Heart right ventricle (tissue), 16 donors: ENCODE measurements at regions not wholly inside any gene's neighbourhood (a gene's known extent, or its start where the extent isn't known, plus 50 kb on each side); places are given as distances from the start of the nearest gene placed in this dataset.

Experiments used
- ATAC-seq, 8 donors: fragments of 200-7000 bp; cut with Tn5 transposase; one replicate each; pipeline ENCODE4 v1.9.1; 2020; ENCODE audit warnings: mild to moderate bottlenecking in 8 of 8, moderate library complexity in 8 of 8, moderate number of reproducible peaks in 1 of 8
- DNase-seq, 2 donors: peaks; one replicate each; pipeline ENCODE4 v3.0.0-alpha.2; 2020
- H3K27ac ChIP-seq, 10 donors: fragments of 200-600 bp; sonication (generic) in 2 of 10; one replicate each; pipeline versions ENCODE4 v1.5.0 to v1.8.0; 2020 to 2022; ENCODE audit warnings: mild to moderate bottlenecking in 3 of 10
- H3K27me3 ChIP-seq, 7 donors: fragments of 200-600 bp; one replicate each; pipeline ENCODE4 v1.8.0; 2021 to 2022; ENCODE audit warnings: mild to moderate bottlenecking in 2 of 7
- H3K36me3 ChIP-seq, 9 donors: fragments of 200-600 bp; sonication (generic) in 1 of 9; one replicate each; pipeline versions ENCODE4 v1.5.0 to v1.8.0; 2020 to 2022; ENCODE audit warnings: mild to moderate bottlenecking in 2 of 9
- H3K4me1 ChIP-seq, 9 donors: fragments of 200-600 bp; sonication (generic) in 1 of 9; one replicate each; pipeline versions ENCODE4 v1.5.0 to v1.8.0; 2020 to 2022; ENCODE audit warnings: mild to moderate bottlenecking in 4 of 9
- H3K4me3 ChIP-seq, 10 donors: fragments of 200-600 bp; sonication (generic) in 2 of 10; one replicate each; pipeline versions ENCODE4 v1.5.0 to v1.8.0; 2020 to 2022; ENCODE audit warnings: mild to moderate bottlenecking in 7 of 10, moderate library complexity in 2 of 10
- H3K9me3 ChIP-seq, 11 donors: fragments of 200-600 bp in 10 of 11; sonication (generic) in 2 of 11; one replicate each; pipeline versions ENCODE4 v1.5.0 to v1.8.0; 2013 to 2022; ENCODE audit warnings: mild to moderate bottlenecking in 2 of 11, control low read depth in 1 of 11, moderate library complexity in 1 of 11
- CTCF ChIP-seq, 9 donors: fragments of 200-600 bp; sonication (generic) in 2 of 9; IDR thresholded peaks; one replicate each; pipeline versions ENCODE4 v1.5.0 to v1.8.0; 2021 to 2022; ENCODE audit warnings: antibody characterized with exemption in 9 of 9, mild to moderate bottlenecking in 5 of 9, moderate library complexity in 1 of 9
- WGBS, 2 donors: extraction: QIAGEN DNeasy Blood & Tissue Kit; methylation state at CpG; one replicate each; pipeline ENCODE4 v1.1.7; 2013; ENCODE audit warnings: inconsistent platforms in 1 of 2; 5-methylcytosine and 5-hydroxymethylcytosine counted together
- intact Hi-C, 10 donors: fragments of 100-400 bp; cut with DNase I; formaldehyde crosslinking; loops; one replicate each; pipeline versions ENCODE4 v1.11.1 to v1.14.2; 2022
- donor health status: Arrhythmogenic right ventricular cardiomyopathy.
- donor health status: ischemic (EF 13 %, LVEDD 7.1; RV severe dilation, severe dysfunction).
- donor health status: healthy with polysubstance abuse.
- donor health status: DM: no; HTN: yes; CAD: no.
- donor health status: DM: no; HTN: no; CAD: no.
- donor health status: ischemic (EF 25% LVEDD 6.9; RV normal size, moderate dysfunction).
- donor health status: ischemic (EF 25% LVEDD 5.7; RV mildly dilated, moderate dysfunction).
- donor health status: healthy.
- donor health status: DM: yes; HTN: yes; CAD: no.
- donor health status: Ischemic cardiomyopathy.
- donor health status: ischemic (EF 35%, LVEDD 5.7; RV mildly dilated, moderate dysfunction).
- donor health status: nonischemic (EF 11% LVEDD 7.7; RV severe dilation, severe dysfunction).
- donor health status: DM: yes; HTN: yes; CAD: no.
- donor health status: PGD.
- donor health status: ischemic (EF 29% LVEDD 5.4; RV normal size, mild dysfunction).
- donor health status: nonischemic (EF 23%, LVEDD 6.1; RV moderate dilation, normal function).

GRCh38 chr1:216904471-216904870 lies 181.2 kb upstream of the ESRRG start:
- Histone ChIP-seq H3K4me1 (peaks cover 0 to 21% (median 0%) of the 10 kb centered on the region in 9 donors), H3K4me3 (no peak overlapping the region), H3K27me3 (no peaks in the 10 kb centered on the region), H3K36me3 (no peaks in the 10 kb centered on the region), H3K27ac (no peak overlapping the region), H3K9me3 (no peaks in the 10 kb centered on the region)
- DNase-seq (no peak), ATAC-seq (no peak)
- intact Hi-C loops: no loop called here
- no peak for TF ChIP-seq CTCF (IDR thresholded peaks at IDR 0.05)
- WGBS, 2 donors: 42 to 49% methylated on average over 7 of the region's 7 CpGs

DNA sequence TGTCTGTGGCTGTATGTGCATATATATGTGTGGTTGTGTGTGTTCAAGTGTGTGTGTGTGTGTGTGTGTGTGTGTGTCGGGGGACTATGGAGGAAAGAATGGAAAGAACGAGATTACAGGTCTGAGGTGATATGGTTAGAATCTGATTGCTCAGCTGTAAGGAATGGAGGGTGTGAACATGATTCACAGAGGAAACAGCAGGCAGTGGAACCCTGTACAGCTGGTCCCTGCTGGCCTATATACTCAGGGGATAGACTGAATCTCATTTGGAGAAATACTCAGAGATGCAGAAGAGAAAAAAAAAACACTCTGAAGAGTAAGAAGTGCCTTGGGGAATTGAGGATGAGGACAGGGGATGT lies 180.1 kb upstream of the ESRRG start:
- 21 to 39% methylated on average over 2 of the region's 2 CpGs for WGBS, 2 donors
- H3K27ac ChIP-seq: no peak overlapping the region
- no peak overlapping the region for H3K4me3 ChIP-seq
- H3K4me1 ChIP-seq: peaks cover 0 to 21% (median 0%) of the 10 kb centered on the region in 9 donors
- ATAC-seq: peak in 4 of 8 donors; percentile 15 to 53 (median 32)
- H3K27me3 ChIP-seq: no peaks in the 10 kb centered on the region
- no peaks in the 10 kb centered on the region for H3K9me3 ChIP-seq
- TF ChIP-seq CTCF (IDR thresholded peaks at IDR 0.05): no peak
- H3K36me3 ChIP-seq: no peaks in the 10 kb centered on the region
- intact Hi-C loops: no loop called here
- no peak for DNase-seq

- H3K27ac ChIP-seq: no peak overlapping the region
- no peaks in the 10 kb centered on the region for H3K9me3 ChIP-seq
- no peak overlapping the region for H3K4me3 ChIP-seq
- no peak for TF ChIP-seq CTCF (IDR thresholded peaks at IDR 0.05)
- intact Hi-C loops: no loop called here
- 36 to 41% methylated on average over 5 of the region's 5 CpGs for WGBS, 2 donors
- no peaks in the 10 kb centered on the region for H3K36me3 ChIP-seq
- DNase-seq: no peak
- H3K4me1 ChIP-seq: peaks cover 0 to 21% (median 0%) of the 10 kb centered on the region in 9 donors
- H3K27me3 ChIP-seq: no peaks in the 10 kb centered on the region
- ATAC-seq: peak in 5 of 8 donors; percentile 20 to 89 (median 45)
Measured at GRCh38 chr1:216902669-216903381, 179.6 kb upstream of the ESRRG start.

DNA sequence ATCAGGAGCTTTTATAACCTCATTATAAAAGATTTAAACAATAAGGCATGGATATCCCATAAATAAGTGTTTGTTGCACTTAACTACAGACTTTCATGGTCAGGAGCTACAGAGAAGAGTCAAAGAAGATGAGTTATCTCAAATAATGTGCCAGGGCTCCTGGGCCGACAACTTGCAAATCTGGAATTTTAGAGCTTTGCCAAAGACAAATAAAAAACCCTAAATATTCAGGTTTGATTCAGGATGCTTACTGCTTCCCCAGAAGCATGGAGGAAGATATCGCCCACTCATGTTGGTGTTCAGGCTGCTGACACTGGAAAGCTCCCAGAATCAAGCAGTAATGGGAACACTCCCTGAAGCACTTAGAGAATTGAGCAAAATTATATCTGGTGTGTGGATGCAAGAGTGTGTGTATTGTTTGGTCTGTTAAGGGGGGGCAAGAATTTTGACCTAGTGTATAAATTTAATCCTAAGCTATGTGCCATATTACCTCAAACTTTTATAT lies 176.9 kb upstream of the ESRRG start:
- DNase-seq (no peak), ATAC-seq (no peak)
- Histone ChIP-seq H3K4me1 (peaks cover 0 to 21% (median 0%) of the 10 kb centered on the region in 9 donors), H3K9me3 (no peaks in the 10 kb centered on the region), H3K27me3 (no peaks in the 10 kb centered on the region), H3K27ac (no peak overlapping the region), H3K36me3 (no peaks in the 10 kb centered on the region), H3K4me3 (no peak overlapping the region)
- TF ChIP-seq CTCF (IDR thresholded peaks at IDR 0.05): no peak
- intact Hi-C loops: no loop called here
- WGBS, 2 donors: 80 to 88% methylated on average over 2 of the region's 2 CpGs
